ENCODE measurements at regions not wholly inside any gene's neighbourhood (a gene's known extent, or its start where the extent isn't known, plus 50 kb on each side); places are given as distances from the start of the nearest gene placed in this dataset.

DNA sequence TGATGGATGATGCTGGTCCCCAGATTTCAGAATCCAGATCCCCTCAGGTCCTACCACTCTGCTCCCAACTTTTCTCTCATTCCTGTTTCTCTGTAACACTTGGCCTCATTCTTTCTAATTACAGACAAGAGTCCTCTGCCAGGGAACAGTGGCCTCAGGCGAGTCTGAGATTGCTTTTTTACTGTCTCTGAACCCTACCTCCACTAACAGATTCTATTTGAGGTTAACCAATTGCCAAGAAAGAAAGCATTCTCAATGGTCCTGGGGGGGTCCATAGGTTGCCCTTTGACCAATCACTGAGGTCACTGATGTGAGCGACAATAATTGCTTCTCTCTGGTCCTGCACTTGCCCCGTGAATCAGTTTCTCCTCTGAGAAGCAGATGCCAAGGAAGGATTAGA lies 145.2 kb upstream of the TMEM108 start:
- TF ChIP-seq, protein P1, sequence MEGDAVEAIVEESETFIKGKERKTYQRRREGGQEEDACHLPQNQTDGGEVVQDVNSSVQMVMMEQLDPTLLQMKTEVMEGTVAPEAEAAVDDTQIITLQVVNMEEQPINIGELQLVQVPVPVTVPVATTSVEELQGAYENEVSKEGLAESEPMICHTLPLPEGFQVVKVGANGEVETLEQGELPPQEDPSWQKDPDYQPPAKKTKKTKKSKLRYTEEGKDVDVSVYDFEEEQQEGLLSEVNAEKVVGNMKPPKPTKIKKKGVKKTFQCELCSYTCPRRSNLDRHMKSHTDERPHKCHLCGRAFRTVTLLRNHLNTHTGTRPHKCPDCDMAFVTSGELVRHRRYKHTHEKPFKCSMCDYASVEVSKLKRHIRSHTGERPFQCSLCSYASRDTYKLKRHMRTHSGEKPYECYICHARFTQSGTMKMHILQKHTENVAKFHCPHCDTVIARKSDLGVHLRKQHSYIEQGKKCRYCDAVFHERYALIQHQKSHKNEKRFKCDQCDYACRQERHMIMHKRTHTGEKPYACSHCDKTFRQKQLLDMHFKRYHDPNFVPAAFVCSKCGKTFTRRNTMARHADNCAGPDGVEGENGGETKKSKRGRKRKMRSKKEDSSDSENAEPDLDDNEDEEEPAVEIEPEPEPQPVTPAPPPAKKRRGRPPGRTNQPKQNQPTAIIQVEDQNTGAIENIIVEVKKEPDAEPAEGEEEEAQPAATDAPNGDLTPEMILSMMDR (conservative IDR thresholded peaks at IDR 0.05) = no peak
- TF ChIP-seq ZFX (IDR thresholded peaks at IDR 0.05) = no peak
